ENCODE measurements at regions not wholly inside any gene's neighbourhood (a gene's known extent, or its start where the extent isn't known, plus 50 kb on each side); places are given as distances from the start of the nearest gene placed in this dataset.

DNA sequence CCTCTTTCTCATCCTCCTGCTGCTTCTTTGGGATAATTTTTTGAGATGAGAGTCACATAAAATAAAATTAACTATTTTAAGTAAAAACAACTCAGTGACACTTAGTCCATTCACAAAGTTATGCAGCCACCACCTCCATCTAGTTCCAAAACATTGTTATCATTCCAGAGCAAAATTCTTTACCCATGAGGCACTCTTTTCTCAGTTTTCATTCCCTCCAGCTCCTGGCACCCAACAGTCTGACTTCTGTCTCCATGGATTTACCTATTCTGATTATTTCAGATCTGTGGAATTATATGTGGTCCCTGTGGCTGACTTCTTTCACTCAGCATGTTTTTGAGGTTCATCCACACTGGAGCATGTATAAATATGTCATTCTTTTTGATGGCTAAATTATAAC, 239.9 kb upstream of the DYNLRB2 start:
- TF ChIP-seq EZH2phosphoT487 (conservative IDR thresholded peaks at IDR 0.05; ENCODE audit: low read length): no peak
- TF ChIP-seq, protein P1, sequence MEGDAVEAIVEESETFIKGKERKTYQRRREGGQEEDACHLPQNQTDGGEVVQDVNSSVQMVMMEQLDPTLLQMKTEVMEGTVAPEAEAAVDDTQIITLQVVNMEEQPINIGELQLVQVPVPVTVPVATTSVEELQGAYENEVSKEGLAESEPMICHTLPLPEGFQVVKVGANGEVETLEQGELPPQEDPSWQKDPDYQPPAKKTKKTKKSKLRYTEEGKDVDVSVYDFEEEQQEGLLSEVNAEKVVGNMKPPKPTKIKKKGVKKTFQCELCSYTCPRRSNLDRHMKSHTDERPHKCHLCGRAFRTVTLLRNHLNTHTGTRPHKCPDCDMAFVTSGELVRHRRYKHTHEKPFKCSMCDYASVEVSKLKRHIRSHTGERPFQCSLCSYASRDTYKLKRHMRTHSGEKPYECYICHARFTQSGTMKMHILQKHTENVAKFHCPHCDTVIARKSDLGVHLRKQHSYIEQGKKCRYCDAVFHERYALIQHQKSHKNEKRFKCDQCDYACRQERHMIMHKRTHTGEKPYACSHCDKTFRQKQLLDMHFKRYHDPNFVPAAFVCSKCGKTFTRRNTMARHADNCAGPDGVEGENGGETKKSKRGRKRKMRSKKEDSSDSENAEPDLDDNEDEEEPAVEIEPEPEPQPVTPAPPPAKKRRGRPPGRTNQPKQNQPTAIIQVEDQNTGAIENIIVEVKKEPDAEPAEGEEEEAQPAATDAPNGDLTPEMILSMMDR (IDR thresholded peaks at IDR 0.05; ENCODE audit: insufficient read depth, low read length, poor library complexity, severe bottlenecking): no peak

All from SU-DHL-6 (cell line).